ENCODE measurements at regions not wholly inside any gene's neighbourhood (a gene's known extent, or its start where the extent isn't known, plus 50 kb on each side); places are given as distances from the start of the nearest gene placed in this dataset.

- no peak for DNase-seq (ENCODE audit: extremely low read depth in 1 of 2, low read depth in 1 of 2)
Observed at GRCh38 chr1:238099871-238100270, 209.1 kb upstream of the ZP4 start.

DNA sequence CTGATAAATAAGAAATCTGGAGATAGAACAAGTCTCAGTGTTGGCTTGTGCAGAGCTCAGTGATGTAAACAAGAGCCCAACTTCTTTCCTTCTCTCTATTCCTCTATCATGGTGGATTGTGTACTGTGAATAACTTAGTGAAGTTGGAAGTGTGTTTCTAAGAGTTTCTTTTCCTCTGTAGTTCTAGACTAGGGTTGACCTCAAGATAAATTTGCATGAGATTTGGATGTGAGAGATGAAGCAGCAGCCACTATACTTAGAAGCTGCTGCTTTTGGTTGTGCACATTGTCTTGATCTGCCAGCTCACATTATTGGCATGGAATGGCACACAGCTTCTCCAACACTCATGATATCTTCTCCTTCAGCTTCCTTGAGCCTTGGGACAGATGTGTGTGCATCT lies 198.9 kb upstream of the ZP4 start:
- no peak for DNase-seq (ENCODE audit: extremely low read depth in 1 of 2, low read depth in 1 of 2)

- no peak for DNase-seq (ENCODE audit: extremely low read depth in 1 of 2, low read depth in 1 of 2)
Observed at GRCh38 chr1:238088560-238089290, 198.0 kb upstream of the ZP4 start.

DNA sequence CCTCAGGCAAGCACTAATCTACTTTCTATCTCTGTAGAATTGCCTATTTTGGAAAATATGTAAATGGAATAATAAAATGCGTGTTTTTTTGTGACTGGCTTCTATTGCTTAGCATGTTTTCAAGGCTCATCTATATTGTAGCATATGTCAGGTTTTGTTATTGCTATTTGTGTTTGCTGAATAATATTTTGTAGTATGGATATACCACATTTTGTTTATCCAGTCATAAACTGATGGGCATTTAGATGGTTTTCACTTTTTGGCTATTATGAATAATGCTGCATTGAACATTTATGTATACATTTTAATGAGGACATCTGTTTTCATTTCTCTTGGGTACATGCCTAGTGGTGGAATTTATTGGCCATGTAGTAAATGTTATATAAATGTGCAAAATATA lies 183.3 kb upstream of the ZP4 start:
- DNase-seq (ENCODE audit: extremely low read depth in 1 of 2, low read depth in 1 of 2): no peak

- DNase-seq (ENCODE audit: extremely low read depth in 1 of 2, low read depth in 1 of 2): no peak
Observed at GRCh38 chr1:238071061-238071460, 180.3 kb upstream of the ZP4 start.

GRCh38 chr1:238063454-238063853 lies 172.7 kb upstream of the ZP4 start:
- no peak for DNase-seq (ENCODE audit: extremely low read depth in 1 of 2, low read depth in 1 of 2)

- no peak for DNase-seq (ENCODE audit: extremely low read depth in 1 of 2, low read depth in 1 of 2)
Observed at GRCh38 chr1:238061967-238062613, 171.4 kb upstream of the ZP4 start.

DNA sequence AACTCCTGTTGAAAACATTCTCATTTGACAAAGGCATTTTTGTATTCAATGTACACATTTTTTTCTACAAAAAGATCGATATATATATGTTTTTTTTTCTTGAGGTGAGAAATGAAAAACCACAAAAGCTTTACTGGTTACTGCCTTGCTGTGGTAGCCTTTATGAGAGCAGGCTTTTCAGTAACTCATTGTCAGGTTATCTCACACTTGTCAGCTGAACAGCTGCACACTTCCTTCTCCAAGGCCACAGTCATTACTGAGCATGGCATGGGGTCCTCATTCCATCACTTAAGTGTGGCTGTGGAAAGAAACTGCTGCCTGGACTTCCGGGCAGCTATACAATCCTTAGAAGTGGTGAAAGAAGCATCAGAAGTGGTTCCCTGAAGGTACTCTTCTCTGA lies 169.3 kb upstream of the ZP4 start:
- no peak for DNase-seq (ENCODE audit: extremely low read depth in 1 of 2, low read depth in 1 of 2)

DNA sequence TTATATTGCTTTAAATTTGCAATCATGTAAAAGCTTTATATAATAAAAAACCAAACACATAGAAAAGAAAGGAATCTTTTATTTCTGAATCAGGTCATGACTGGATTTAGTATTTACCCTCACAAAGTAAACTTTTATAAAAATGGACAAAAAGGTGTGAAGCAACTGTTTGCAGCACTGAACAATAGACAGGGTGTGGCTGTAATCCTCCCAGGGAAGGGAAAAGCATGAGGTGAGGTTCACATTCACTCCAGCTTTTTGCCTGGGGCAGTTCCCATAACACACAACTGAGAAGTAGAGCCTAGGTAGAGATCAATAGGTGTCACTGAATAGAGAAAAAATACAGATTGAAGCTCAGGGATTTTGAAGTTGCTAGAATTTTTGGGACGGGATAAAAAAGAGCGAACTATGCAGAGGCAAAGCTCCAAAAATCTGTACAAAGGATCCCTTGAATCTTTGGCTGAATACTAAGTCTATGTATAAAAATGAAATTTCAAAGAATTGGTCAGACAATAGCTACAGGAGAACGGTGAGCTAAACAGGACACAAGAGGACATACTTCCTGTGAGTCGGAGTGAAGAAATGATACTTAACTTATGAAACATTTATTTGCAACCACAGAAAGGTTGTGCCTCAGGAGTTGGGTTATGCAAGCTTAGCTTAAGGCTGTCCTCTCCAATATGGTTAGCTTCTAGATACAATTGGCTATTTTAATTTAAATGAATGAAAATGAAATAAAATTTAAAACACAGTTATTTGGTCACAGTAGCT lies 162.0 kb upstream of the ZP4 start:
- DNase-seq (ENCODE audit: extremely low read depth in 1 of 2, low read depth in 1 of 2): no peak

- no peak for DNase-seq (ENCODE audit: extremely low read depth in 1 of 2, low read depth in 1 of 2)
Observed at GRCh38 chr1:238029126-238029525, 138.4 kb upstream of the ZP4 start.

DNA sequence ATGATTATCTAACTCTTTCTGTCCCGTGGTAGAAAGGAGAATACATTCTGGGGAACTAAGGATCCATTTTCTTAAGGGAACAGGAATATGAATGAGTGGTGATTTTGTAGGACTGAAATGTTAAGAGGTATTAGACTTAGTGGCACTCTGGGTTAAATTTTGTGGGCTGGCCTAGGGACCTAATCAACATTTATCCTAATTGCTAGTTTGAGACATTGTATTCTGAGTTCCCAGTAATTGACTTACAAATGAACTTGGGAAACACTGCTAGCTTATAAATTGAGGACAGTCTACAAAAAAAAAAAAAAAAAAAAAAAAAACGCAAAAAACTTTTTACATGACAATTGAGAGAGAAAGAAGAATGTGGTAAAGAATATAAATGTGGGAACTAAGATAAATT lies 136.6 kb upstream of the ZP4 start:
- no peak for DNase-seq (ENCODE audit: extremely low read depth in 1 of 2, low read depth in 1 of 2)

DNA sequence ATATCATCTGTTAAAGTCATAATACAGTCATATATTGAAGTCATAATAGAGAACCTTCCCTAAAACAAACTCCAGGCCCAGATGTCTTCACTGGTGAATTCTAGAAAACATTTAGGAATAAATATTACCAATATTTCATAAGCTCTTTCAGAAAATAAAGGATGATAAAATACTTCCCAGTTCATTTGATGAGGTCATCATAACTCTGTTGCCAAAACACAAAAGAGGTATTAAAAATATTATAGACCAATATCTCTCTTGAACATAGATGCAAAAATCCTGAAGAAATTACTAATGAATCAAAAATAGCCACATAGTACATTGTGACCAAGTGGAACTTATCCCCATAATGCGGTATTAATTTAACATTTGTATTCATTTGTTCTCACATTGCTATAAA lies 132.4 kb upstream of the ZP4 start:
- no peak for DNase-seq (ENCODE audit: extremely low read depth in 1 of 2, low read depth in 1 of 2)

- no peak for DNase-seq (ENCODE audit: extremely low read depth in 1 of 2, low read depth in 1 of 2)
Observed at GRCh38 chr1:238018214-238018613, 127.5 kb upstream of the ZP4 start.

DNA sequence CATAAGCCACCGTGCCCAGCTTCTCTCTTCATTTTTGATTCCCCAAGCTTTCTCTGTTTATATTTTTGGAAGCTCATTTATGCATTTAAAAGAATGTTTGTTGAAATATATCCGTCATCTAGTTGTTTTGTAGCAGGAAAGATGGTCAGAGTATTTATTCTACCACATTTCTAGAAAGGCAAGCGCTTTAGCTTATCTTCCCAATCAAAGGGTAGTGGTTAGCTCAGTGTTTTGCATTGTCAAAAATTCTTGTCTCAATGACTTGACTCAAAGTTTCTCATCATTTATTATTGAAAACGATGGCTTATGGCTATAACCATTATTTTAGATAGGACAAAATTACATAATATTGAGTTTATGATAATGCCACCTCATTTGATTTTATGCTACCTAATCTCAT lies 116.1 kb upstream of the ZP4 start:
- DNase-seq (ENCODE audit: extremely low read depth in 1 of 2, low read depth in 1 of 2): no peak

DNA sequence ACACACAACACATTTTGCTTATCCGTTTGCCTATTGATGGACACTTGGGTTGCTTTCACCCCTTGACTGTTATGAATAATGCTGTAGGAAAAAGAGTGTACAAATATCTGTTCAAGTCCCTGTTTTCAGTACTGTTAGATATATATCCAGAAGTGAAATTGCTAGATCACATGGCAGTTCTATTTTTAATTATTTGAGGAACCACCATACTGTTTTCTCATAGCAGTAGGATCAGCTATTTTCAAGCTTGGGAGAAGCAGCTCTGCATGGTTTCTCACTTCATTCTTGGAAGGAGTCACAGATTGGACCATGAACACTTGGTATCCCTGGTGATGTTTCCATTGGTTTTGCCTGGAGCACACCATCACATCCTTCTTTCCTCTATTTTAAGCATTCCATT lies 114.4 kb upstream of the ZP4 start:
- DNase-seq (ENCODE audit: extremely low read depth in 1 of 2, low read depth in 1 of 2): no peak

- DNase-seq (ENCODE audit: extremely low read depth in 1 of 2, low read depth in 1 of 2): no peak
Observed at GRCh38 chr1:238001818-238002217, 111.1 kb upstream of the ZP4 start.

DNA sequence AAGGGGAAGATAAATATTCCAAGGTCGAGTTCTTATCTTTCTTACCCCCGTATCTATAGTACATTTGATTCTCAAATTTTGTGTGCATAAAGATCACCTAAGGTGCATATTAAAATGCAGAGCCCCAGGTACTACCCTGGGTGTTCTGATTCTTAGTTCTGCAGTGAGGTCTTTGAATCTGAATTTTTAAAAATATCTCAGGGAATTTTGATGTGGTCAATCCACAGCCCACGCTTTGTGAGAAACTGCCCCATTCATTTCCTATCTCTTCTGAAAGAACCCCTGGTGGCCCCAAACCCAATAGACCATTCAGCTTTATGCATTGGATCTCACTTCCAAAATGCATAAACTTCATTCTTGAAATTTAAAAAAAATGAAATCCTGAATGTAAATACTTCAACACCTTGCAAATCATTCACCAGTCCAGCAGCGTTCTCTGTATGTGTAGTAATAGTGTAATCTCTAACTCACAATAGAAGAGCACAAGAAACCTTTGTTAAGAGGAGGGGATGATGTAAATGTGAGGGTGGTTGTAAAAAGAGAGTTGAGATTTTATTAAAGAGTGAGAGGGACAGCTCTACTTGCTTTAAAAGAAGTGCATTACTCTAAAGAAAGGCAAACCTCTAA lies 108.8 kb upstream of the ZP4 start:
- no peak for DNase-seq (ENCODE audit: extremely low read depth in 1 of 2, low read depth in 1 of 2)

GRCh38 chr1:237998581-237998980 lies 107.9 kb upstream of the ZP4 start:
- DNase-seq (ENCODE audit: extremely low read depth in 1 of 2, low read depth in 1 of 2): no peak

DNA sequence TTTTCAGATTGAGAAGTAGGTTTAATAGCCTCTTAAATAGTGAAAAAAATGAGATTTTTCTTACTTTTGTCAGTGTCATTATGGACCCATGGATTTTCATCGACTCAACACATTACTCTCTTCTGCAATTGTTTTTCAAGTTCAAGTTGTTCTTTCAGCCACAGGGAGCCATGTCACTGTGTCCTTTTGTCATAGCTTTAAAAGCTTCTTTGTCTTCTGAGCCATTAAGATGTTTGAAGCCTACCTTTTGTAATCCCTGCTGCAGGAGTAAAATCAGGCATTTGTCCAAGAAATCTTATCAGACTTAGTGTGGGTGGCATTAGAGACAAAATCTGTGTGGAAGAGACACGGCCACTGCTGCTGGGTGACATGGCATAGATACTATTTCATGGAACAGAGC lies 92.8 kb upstream of the ZP4 start:
- DNase-seq (ENCODE audit: extremely low read depth in 1 of 2, low read depth in 1 of 2): no peak

DNA sequence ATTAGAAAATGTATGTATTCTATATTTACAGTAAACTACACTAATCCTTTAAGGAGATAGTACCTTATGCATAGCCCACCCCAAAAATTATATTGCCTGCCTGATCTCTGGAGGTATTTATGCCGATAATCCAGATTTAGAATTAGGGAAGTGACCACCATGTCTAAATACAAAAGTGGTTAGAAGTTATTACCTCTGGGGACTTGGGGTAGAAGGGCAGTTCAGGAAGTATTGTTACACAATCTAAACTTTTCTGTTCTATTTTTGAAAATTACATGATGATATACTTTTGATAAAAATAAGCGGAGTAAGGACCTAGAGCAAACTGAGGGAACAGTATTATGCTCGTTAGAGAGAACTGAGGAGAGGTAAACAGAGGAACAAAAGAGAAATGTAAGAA lies 90.5 kb upstream of the ZP4 start:
- no peak for DNase-seq (ENCODE audit: extremely low read depth in 1 of 2, low read depth in 1 of 2)

DNA sequence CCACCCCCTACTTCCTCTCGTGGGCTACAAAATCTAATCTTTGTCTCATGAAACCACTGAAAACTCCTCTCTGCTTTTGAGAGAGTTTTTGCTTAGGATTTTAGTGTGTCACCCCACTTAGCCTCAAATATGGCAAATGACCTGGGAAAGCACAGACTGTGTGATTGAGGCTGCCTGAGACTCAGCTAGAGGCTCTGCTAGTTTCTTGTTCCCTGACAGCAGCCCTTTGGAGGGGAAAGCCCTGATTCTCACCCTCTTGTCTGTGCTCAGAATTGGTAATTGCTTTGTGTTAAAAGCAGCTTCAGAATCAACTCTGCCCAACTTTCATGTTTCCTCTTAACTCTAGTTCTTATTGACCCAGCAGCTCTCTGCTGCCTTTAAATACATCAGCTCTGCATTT lies 85.6 kb upstream of the ZP4 start:
- no peak for DNase-seq (ENCODE audit: extremely low read depth in 1 of 2, low read depth in 1 of 2)

- no peak for DNase-seq (ENCODE audit: extremely low read depth in 1 of 2, low read depth in 1 of 2)
Observed at GRCh38 chr1:237975903-237976302, 85.2 kb upstream of the ZP4 start.

Measured in activated CD8-positive, alpha-beta memory T cell treated with anti-CD3 and anti-CD28 coated beads for 1 hour (primary cell).